ENCODE measurements at regions not wholly inside any gene's neighbourhood (a gene's known extent, or its start where the extent isn't known, plus 50 kb on each side); places are given as distances from the start of the nearest gene placed in this dataset.

DNA sequence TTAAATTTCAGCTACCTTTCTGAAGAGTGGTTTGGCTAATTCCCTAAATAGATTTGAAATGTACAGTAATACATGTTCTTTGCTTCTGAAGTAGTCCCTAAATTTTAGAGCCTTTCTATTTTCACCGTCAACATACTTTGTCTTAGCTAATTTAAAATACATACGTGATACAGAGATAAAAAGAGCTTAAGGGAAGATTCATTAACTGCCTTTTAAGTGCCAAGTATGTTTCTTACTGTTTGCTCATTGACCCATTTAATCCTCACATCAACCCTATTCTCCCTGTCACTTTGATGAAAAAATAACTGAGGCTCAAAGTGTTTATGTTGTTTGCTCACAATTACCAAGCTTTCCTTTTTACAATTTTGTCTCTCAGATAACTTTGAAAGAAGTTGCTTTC is 118.6 kb upstream of the CDH7 start:
- no peaks in the 10 kb centered on the region for H3K9me3 ChIP-seq (ENCODE audit: low read length)
- BruUV-seq (replicated peaks), result no TSS peak
- no peaks in the 10 kb centered on the region for H4K20me1 ChIP-seq (ENCODE audit: insufficient read depth, low read length)
- CTCF ChIA-PET (ENCODE audit: unreplicated experiment), result no interaction called here
- H3K27ac ChIP-seq (ENCODE audit: low read depth, low read length, poor library complexity, severe bottlenecking), result no peak overlapping the region
- H3K4me3 ChIP-seq (ENCODE audit: low read depth, low read length, poor library complexity, severe bottlenecking), result no peak overlapping the region
- TF ChIP-seq, protein P1, sequence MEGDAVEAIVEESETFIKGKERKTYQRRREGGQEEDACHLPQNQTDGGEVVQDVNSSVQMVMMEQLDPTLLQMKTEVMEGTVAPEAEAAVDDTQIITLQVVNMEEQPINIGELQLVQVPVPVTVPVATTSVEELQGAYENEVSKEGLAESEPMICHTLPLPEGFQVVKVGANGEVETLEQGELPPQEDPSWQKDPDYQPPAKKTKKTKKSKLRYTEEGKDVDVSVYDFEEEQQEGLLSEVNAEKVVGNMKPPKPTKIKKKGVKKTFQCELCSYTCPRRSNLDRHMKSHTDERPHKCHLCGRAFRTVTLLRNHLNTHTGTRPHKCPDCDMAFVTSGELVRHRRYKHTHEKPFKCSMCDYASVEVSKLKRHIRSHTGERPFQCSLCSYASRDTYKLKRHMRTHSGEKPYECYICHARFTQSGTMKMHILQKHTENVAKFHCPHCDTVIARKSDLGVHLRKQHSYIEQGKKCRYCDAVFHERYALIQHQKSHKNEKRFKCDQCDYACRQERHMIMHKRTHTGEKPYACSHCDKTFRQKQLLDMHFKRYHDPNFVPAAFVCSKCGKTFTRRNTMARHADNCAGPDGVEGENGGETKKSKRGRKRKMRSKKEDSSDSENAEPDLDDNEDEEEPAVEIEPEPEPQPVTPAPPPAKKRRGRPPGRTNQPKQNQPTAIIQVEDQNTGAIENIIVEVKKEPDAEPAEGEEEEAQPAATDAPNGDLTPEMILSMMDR (conservative IDR thresholded peaks at IDR 0.05; ENCODE audit: low read length), result no peak
- no peak for TF ChIP-seq EZH2phosphoT487 (IDR thresholded peaks at IDR 0.05; ENCODE audit: borderline replicate concordance, low read depth, low read length)
- POLR2A ChIA-PET, result no interaction called here
- intact Hi-C loops (cut with micrococcal nuclease; ENCODE audit: unreplicated experiment), result no loop called here
- no peaks in the 10 kb centered on the region for H3K4me1 ChIP-seq (ENCODE audit: insufficient read depth, low read length, poor library complexity, severe bottlenecking)
- no peaks in the 10 kb centered on the region for H3K36me3 ChIP-seq (ENCODE audit: insufficient read depth, low read length)
- no peaks in the 10 kb centered on the region for H3K79me2 ChIP-seq (ENCODE audit: insufficient read depth, low read depth, low read length)
- H3K4me2 ChIP-seq (ENCODE audit: low read length), result no peak overlapping the region
- H2AFZ ChIP-seq (ENCODE audit: low read length), result no peak overlapping the region
- DNase-seq (ENCODE audit: low spot score), result no peak
- H3K9me2 ChIP-seq (ENCODE audit: insufficient read depth, low read length), result no peaks in the 10 kb centered on the region

DNA sequence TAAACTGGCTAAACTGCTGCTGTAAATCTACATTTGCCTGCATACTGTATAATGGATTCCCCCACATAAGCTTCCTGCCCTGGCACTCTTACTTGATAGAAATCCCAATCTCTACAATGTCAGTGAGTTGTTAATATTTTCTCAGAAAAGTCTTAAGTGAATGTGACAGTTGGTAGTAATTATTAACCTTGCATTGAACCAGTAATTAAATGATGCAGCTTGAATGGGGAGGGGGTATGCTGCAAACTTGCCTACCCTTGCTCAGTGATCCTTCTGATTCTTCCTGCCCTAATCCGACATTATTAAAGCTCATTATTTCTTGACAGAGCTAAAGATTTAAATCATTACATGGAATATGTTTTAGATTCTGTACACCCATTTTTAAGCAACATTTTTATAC is 119.0 kb upstream of the CDH7 start:
- ChIA-PET POLR2A (no interaction called here), CTCF (ENCODE audit: unreplicated experiment) (no interaction called here)
- Histone ChIP-seq H3K4me3 (ENCODE audit: low read depth, low read length, poor library complexity, severe bottlenecking) (no peak overlapping the region), H3K79me2 (ENCODE audit: insufficient read depth, low read depth, low read length) (no peaks in the 10 kb centered on the region), H2AFZ (ENCODE audit: low read length) (no peak overlapping the region), H4K20me1 (ENCODE audit: insufficient read depth, low read length) (no peaks in the 10 kb centered on the region), H3K9me3 (ENCODE audit: low read length) (no peaks in the 10 kb centered on the region), H3K36me3 (ENCODE audit: insufficient read depth, low read length) (no peaks in the 10 kb centered on the region), H3K27ac (ENCODE audit: low read depth, low read length, poor library complexity, severe bottlenecking) (no peak overlapping the region), H3K4me1 (ENCODE audit: insufficient read depth, low read length, poor library complexity, severe bottlenecking) (no peaks in the 10 kb centered on the region), H3K9me2 (ENCODE audit: insufficient read depth, low read length) (no peaks in the 10 kb centered on the region), H3K4me2 (ENCODE audit: low read length) (no peak overlapping the region)
- intact Hi-C loops (cut with micrococcal nuclease; ENCODE audit: unreplicated experiment), result no loop called here
- no peak for TF ChIP-seq EZH2phosphoT487 (IDR thresholded peaks at IDR 0.05; ENCODE audit: borderline replicate concordance, low read depth, low read length)
- TF ChIP-seq, protein P1 (conservative IDR thresholded peaks at IDR 0.05; ENCODE audit: low read length), result no peak
- DNase-seq (ENCODE audit: low spot score), result no peak
- BruUV-seq (replicated peaks), result no TSS peak

DNA sequence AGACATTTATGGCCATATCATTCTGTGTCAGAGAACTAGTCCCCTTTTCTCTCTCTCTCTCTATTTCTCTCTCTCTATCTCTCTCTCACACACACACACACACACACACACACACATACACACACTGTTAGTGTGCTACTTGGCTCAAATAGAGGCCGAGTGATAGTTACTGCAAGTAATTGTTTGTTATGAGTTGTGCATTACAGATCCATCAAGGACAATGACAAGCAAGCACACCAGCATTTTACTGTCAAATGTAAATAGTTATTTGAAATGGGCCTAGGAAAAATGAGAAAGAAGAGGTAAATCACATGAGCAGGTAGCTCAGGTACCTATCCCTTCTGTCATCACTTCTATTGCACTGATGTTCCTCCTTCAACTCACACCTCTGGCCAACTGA is 122.4 kb upstream of the CDH7 start:
- H3K9me3 ChIP-seq (ENCODE audit: low read length), result no peaks in the 10 kb centered on the region
- H3K79me2 ChIP-seq (ENCODE audit: insufficient read depth, low read depth, low read length), result no peaks in the 10 kb centered on the region
- no peak overlapping the region for H3K27ac ChIP-seq (ENCODE audit: low read depth, low read length, poor library complexity, severe bottlenecking)
- H4K20me1 ChIP-seq (ENCODE audit: insufficient read depth, low read length), result no peaks in the 10 kb centered on the region
- POLR2A ChIA-PET, result no interaction called here
- H3K4me3 ChIP-seq (ENCODE audit: low read depth, low read length, poor library complexity, severe bottlenecking), result no peak overlapping the region
- no peak overlapping the region for H3K4me2 ChIP-seq (ENCODE audit: low read length)
- BruUV-seq (replicated peaks), result no TSS peak
- H2AFZ ChIP-seq (ENCODE audit: low read length), result no peak overlapping the region
- no peaks in the 10 kb centered on the region for H3K4me1 ChIP-seq (ENCODE audit: insufficient read depth, low read length, poor library complexity, severe bottlenecking)
- intact Hi-C loops (cut with micrococcal nuclease; ENCODE audit: unreplicated experiment), result no loop called here
- no peaks in the 10 kb centered on the region for H3K9me2 ChIP-seq (ENCODE audit: insufficient read depth, low read length)
- H3K36me3 ChIP-seq (ENCODE audit: insufficient read depth, low read length), result no peaks in the 10 kb centered on the region
- no peak for TF ChIP-seq EZH2phosphoT487 (IDR thresholded peaks at IDR 0.05; ENCODE audit: borderline replicate concordance, low read depth, low read length)
- TF ChIP-seq, protein P1 (conservative IDR thresholded peaks at IDR 0.05; ENCODE audit: low read length), result no peak
- DNase-seq (ENCODE audit: low spot score), result no peak
- CTCF ChIA-PET (ENCODE audit: unreplicated experiment), result no interaction called here
